ENCODE measurements at regions not wholly inside any gene's neighbourhood (a gene's known extent, or its start where the extent isn't known, plus 50 kb on each side); places are given as distances from the start of the nearest gene placed in this dataset.
"Not testable (repeated sequence)": the region's sequence is repeated elsewhere in the genome, so short reads cannot be mapped to it uniquely, and the experiment has no call there.

- TF ChIP-seq CTCF (conservative IDR thresholded peaks at IDR 0.05; ENCODE audit: low read depth, low read length), result no peak
- no peak overlapping the region for H3K4me3 ChIP-seq (ENCODE audit: low read length)
- no peak for DNase-seq (ENCODE audit: low read depth)
These were observed 335.6 kb downstream of the LRRIQ3 start for GRCh38 chr1:73862355-73862754.

DNA sequence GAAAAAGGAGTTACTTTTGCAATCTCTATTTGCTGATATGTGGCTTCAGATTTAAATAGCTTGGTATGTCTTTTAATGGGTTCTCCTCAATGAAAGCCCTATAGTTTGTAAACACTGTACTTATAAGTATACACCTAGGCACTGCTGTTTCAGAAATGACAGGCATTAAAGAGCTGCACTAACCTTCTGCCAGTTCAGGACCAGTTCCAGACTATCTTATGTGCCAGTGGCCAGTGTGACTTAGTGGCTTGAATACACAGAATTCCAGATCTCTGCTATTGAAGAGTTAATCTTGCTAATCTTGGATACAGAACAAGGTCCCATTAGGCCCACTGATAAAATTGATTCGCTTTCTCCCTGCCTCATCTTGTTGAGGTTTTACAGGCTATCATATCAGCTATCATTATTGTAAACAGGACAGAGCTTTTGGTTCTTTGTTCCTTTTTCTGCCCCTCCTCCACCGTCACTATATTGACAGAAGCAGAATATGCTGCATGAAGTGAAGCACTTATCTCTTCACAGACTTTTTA is 337.5 kb downstream of the LRRIQ3 start:
- DNase-seq (ENCODE audit: low read depth), result no peak
- H3K4me3 ChIP-seq (ENCODE audit: low read length), result no peak overlapping the region
- no peak for TF ChIP-seq CTCF (conservative IDR thresholded peaks at IDR 0.05; ENCODE audit: low read depth, low read length)

DNA sequence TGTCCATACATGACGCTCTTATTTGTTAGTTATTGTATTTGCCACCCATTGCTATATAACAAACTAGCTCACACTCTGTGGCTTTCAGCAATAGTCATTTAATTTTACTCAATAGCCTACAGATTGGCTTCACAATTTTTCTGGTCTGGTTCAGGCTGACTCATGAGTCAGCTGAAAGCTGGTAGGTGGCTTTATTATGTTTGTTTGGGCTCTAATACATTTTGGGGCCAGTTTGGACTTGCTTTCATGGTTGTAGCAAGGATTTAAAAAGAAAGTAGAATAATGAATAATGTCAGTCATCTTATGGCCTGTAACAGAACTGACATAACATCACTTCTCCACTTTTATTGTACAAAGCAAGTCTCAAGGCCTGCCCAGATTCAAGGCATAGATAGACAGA is 338.7 kb downstream of the LRRIQ3 start:
- no peak for TF ChIP-seq CTCF (conservative IDR thresholded peaks at IDR 0.05; ENCODE audit: low read depth, low read length)
- no peak for DNase-seq (ENCODE audit: low read depth)
- H3K4me3 ChIP-seq (ENCODE audit: low read length), result no peak overlapping the region

- TF ChIP-seq CTCF (conservative IDR thresholded peaks at IDR 0.05; ENCODE audit: low read depth, low read length), result no peak
- no peak for DNase-seq (ENCODE audit: low read depth)
- no peak overlapping the region for H3K4me3 ChIP-seq (ENCODE audit: low read length)
These were observed 343.4 kb downstream of the LRRIQ3 start for GRCh38 chr1:73854527-73854926.

DNA sequence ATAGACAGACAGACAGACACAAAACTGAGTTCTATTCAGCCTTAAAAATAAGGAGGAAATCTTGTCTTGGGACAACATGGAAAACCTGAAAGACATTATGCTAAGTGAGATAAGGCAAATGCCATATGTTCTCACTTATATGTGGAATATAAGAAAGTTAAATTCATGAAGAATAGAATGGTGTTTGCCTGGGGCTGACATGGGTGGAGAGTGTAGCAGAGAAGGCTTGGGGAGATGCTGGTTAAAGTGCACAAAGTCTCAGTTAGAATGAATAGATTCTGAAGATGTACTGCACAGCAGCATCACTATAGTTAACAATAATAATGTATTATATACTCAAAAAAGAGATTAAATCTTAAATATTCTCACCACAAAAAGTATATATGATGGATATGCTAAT is 355.5 kb downstream of the LRRIQ3 start:
- DNase-seq (ENCODE audit: low read depth), result no peak
- TF ChIP-seq CTCF (conservative IDR thresholded peaks at IDR 0.05; ENCODE audit: low read depth, low read length), result no peak
- H3K4me3 ChIP-seq (ENCODE audit: low read length), result no peak overlapping the region

DNA sequence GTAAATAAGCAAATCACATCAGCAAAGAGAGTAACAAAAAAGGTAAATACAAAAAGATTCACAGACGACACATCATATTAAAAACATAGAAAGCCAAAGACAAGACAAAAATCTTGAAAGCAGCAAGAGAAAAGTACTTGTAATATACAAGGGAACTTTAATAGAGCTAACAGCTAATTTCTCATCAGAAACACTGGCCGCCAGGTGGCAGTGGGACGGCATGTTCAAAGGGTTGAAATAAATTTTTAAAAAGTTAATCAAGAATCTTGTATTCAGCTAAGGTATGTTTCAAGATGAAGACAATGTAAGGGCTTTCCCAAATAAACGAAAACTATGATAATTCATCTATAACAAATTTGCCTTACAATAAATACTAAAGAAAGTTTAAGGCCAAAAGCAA is 358.1 kb downstream of the LRRIQ3 start:
- DNase-seq (ENCODE audit: low read depth), result no peak
- TF ChIP-seq CTCF (conservative IDR thresholded peaks at IDR 0.05; ENCODE audit: low read depth, low read length), result peak; percentile 46
- no peak overlapping the region for H3K4me3 ChIP-seq (ENCODE audit: low read length)

DNA sequence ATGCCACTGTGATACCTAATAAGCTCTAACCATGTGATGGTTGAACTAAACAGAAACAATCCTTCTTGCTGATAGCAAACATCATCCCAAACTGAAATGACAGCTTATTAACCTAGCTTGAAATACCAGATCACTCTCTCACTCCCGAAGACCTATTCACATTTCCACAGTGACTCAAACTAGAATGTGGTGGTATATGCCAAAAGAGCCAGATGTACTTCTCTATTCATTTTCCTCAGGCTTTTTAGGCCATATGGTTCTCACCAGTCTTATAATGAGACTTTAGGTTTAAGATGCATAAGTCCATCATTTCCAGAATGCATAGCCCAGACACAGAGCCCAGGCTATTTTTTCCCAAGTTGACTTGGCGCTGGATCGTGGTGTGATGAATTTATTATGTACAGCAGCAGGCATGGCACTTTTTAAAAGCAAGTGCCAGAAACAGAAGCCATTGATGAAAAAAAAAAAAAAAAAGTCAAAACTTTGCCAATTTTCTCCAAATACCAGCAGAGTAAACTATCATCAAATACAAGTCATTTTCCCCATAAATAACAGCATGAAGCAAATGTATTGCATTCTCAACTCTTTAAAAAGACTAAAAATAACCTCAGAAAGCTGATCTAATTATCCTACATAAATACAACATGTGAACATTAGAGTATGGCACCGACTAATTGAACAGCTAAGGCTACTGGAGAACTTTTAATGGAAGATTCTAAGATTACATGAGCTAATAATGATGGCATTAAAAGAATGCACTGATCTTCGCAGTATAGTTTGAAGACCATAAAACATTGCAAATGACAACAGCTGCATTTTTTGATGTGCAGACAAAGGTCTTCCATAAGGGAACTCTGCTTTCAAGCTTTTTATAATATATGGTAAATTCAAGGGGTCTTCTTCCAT is 365.4 kb downstream of the LRRIQ3 start:
- peak; percentile 38 for DNase-seq (ENCODE audit: low read depth)
- no peak for TF ChIP-seq CTCF (conservative IDR thresholded peaks at IDR 0.05; ENCODE audit: low read depth, low read length)
- H3K4me3 ChIP-seq (ENCODE audit: low read length), result no peak overlapping the region

DNA sequence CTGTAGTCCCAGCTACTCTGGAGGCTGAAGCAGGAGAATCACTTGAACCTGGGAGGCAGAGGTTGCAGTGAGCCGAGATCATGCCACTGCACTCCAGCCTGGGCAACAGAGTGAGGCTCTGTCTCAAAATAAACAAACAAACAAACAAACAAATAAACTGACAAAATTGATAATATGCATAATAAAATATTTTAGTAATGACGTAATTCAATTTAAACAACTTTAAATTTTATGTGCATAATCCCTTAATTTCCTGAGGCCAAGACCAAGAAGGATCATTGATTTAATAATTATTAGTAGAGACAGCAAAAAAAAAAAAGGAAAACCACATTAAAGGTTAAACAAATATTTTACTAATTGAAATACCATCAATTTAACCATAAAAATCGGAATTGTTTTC is 370.7 kb downstream of the LRRIQ3 start:
- not testable (repeated sequence) for H3K4me3 ChIP-seq (ENCODE audit: low read length); DNase-seq (ENCODE audit: low read depth)

Data from retinal pigment epithelial cell (primary cell).